MCF 10A (cell line): ENCODE measurements at regions not wholly inside any gene's neighbourhood (a gene's known extent, or its start where the extent isn't known, plus 50 kb on each side); places are given as distances from the start of the nearest gene placed in this dataset.

Source experiments
- BruUV-seq: library from RNA; stranded (reverse); fragments of 400-500 nt; replicated peaks from 2 replicates; lab custom pipeline; 2021; lab: Mats Ljungman, UMichigan
- CTCF ChIA-PET: fragments of 300-600 bp; sonication (Branson Sonifier 250); formaldehyde crosslinking; extraction: SDS; loops from one replicate; lab custom pipeline; 2021; ENCODE audit warnings: antibody characterized with exemption, inconsistent platforms; lab: Yijun Ruan, JAX
- POLR2A ChIA-PET: fragments of 300-600, 350-650 bp; sonication (Branson Sonifier 250); formaldehyde crosslinking; extraction: SDS; loops from one replicate; lab custom pipeline; 2020; ENCODE audit warnings: antibody characterized with exemption, inconsistent platforms; lab: Yijun Ruan, JAX
- DNase-seq: peaks from one replicate; pipeline ENCODE4 v3.0.0-alpha.2; 2018; ENCODE audit not compliant: unreplicated experiment
- H3K27ac Mint-ChIP-seq: one replicate; pipeline ENCODE4 v1.8.0; 2022; ENCODE audit warnings: mild to moderate bottlenecking, low read depth, mixed read lengths; ENCODE audit not compliant: unreplicated experiment
- H3K27me3 Mint-ChIP-seq: one replicate; pipeline ENCODE4 v1.8.0; 2022; ENCODE audit warnings: mixed read lengths; ENCODE audit not compliant: insufficient read depth, unreplicated experiment
- H3K36me3 Mint-ChIP-seq: one replicate; pipeline ENCODE4 v1.8.0; 2022; ENCODE audit warnings: mild to moderate bottlenecking, moderate library complexity, mixed read lengths; ENCODE audit not compliant: insufficient read depth, unreplicated experiment
- H3K4me1 Mint-ChIP-seq: one replicate; pipeline ENCODE4 v1.8.0; 2022; ENCODE audit warnings: mixed read lengths; ENCODE audit not compliant: insufficient read depth, unreplicated experiment
- H3K4me3 Mint-ChIP-seq: one replicate; pipeline ENCODE4 v1.8.0; 2022; ENCODE audit warnings: mild to moderate bottlenecking, moderate library complexity, mixed read lengths; ENCODE audit not compliant: unreplicated experiment
- H3K9me3 Mint-ChIP-seq: one replicate; pipeline ENCODE4 v1.8.0; 2022; ENCODE audit warnings: mixed read lengths; ENCODE audit not compliant: unreplicated experiment
- CTCF ChIP-seq: fragments of 200-600 bp; IDR thresholded peaks from one replicate; pipeline ENCODE4 v1.8.0; 2022; ENCODE audit warnings: antibody characterized with exemption, mild to moderate bottlenecking; ENCODE audit not compliant: unreplicated experiment
- intact Hi-C: fragments of 100-400 bp; cut with micrococcal nuclease; formaldehyde crosslinking; loops from 2 replicates; pipeline ENCODE4 v1.14.1; 2022

GRCh38 chrX:43508694-43509093, 147.4 kb upstream of the MAOA start:
- TF ChIP-seq CTCF = no peak
- BruUV-seq = no TSS peak
- ChIA-PET POLR2A (no interaction called here), CTCF (interaction anchor here (1.1 kb wide), 1 partner anchor 18 kb away, joined by 4 read pairs; no protein-coding TSS in a partner anchor)
- Mint-ChIP-seq H3K4me3 (no peak overlapping the region), H3K4me1 (peaks cover 5% of the 10 kb centered on the region), H3K9me3 (no peaks in the 10 kb centered on the region), H3K36me3 (no peaks in the 10 kb centered on the region), H3K27me3 (peaks cover 73% of the 10 kb centered on the region), H3K27ac (no peak overlapping the region)
- intact Hi-C loops = no loop called here
- DNase-seq = no peak

GRCh38 chrX:43510209-43510608, 145.9 kb upstream of the MAOA start:
- Mint-ChIP-seq H3K4me3 (no peak overlapping the region), H3K4me1 (peaks cover 5% of the 10 kb centered on the region), H3K27me3 (peaks cover 84% of the 10 kb centered on the region), H3K36me3 (no peaks in the 10 kb centered on the region), H3K9me3 (no peaks in the 10 kb centered on the region), H3K27ac (no peak overlapping the region)
- intact Hi-C loops = no loop called here
- BruUV-seq = no TSS peak
- TF ChIP-seq CTCF = no peak
- CTCF ChIA-PET = no interaction called here
- DNase-seq = no peak
- POLR2A ChIA-PET = no interaction called here

GRCh38 chrX:43513085-43513484, 143.0 kb upstream of the MAOA start:
- Mint-ChIP-seq H3K4me3 (no peak overlapping the region), H3K4me1 (no peaks in the 10 kb centered on the region), H3K9me3 (no peaks in the 10 kb centered on the region), H3K27ac (no peak overlapping the region), H3K36me3 (no peaks in the 10 kb centered on the region), H3K27me3 (peaks cover 78% of the 10 kb centered on the region)
- no TSS peak for BruUV-seq
- no peak for TF ChIP-seq CTCF
- intact Hi-C loops = no loop called here
- ChIA-PET CTCF (no interaction called here), POLR2A (no interaction called here)
- no peak for DNase-seq

GRCh38 chrX:43514820-43515219, 141.3 kb upstream of the MAOA start:
- ChIA-PET CTCF (no interaction called here), POLR2A (interaction anchor here (0.7 kb wide), 1 partner anchor 319 kb away, joined by 3 read pairs; no protein-coding TSS in a partner anchor)
- peaks cover 78% of the 10 kb centered on the region for H3K27me3 Mint-ChIP-seq
- H3K36me3 Mint-ChIP-seq = no peaks in the 10 kb centered on the region
- no TSS peak for BruUV-seq
- H3K4me3 Mint-ChIP-seq = no peak overlapping the region
- no peak overlapping the region for H3K27ac Mint-ChIP-seq
- H3K9me3 Mint-ChIP-seq = no peaks in the 10 kb centered on the region
- no peak for DNase-seq
- H3K4me1 Mint-ChIP-seq = no peaks in the 10 kb centered on the region
- intact Hi-C loops = no loop called here
- no peak for TF ChIP-seq CTCF
